ENCODE measurements at regions not wholly inside any gene's neighbourhood (a gene's known extent, or its start where the extent isn't known, plus 50 kb on each side); places are given as distances from the start of the nearest gene placed in this dataset.

DNA sequence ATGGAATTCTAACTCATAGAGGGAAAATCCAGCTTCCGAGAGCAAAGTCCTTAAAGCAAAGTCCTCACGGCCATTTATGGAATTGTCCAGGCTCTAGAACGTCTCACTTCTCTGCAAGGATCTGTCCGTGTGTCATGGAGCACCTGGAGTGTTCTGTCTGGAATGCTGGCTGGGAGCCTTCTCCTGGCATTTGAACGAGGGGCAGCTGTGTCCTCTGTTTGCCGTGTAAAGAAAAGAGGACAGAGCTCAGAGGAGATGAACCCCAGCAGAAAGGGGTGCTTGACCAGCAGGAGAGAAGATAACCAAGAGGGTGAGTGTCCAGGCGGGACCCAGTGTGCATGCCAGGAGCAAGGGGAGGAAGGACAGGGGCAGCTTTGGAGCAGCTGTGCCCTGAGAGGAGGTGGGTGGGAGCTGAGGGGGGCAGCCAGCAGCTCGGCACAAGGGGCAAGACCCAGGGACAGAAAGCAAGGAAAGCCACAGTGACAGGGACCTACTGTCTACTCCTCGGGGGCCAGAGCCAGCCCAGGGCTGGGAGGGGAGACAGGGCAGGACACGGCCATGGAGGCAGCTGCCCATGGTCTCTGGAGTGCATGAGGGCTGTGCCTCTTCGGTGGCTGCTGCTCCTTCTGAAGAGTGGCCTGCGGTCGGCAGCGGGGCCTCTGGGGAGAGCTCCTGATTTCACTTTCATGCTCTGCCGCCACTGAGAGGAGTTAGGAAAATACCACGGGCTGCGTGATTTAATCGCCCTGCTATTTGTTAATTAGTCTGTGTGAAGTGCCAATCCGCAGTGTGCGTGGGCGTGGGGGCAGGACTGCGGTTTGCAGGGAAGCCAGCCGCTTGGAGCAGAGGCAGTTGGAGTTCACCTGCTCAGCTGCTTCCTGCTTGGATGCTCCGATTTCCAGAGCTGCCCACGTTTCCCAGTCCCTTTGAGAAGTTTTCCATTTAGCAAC is 149.3 kb upstream of the SHH start:
- no peak for TF ChIP-seq CTCF (IDR thresholded peaks at IDR 0.05; ENCODE audit: insufficient read depth, low read length)
- TF ChIP-seq, protein P1, sequence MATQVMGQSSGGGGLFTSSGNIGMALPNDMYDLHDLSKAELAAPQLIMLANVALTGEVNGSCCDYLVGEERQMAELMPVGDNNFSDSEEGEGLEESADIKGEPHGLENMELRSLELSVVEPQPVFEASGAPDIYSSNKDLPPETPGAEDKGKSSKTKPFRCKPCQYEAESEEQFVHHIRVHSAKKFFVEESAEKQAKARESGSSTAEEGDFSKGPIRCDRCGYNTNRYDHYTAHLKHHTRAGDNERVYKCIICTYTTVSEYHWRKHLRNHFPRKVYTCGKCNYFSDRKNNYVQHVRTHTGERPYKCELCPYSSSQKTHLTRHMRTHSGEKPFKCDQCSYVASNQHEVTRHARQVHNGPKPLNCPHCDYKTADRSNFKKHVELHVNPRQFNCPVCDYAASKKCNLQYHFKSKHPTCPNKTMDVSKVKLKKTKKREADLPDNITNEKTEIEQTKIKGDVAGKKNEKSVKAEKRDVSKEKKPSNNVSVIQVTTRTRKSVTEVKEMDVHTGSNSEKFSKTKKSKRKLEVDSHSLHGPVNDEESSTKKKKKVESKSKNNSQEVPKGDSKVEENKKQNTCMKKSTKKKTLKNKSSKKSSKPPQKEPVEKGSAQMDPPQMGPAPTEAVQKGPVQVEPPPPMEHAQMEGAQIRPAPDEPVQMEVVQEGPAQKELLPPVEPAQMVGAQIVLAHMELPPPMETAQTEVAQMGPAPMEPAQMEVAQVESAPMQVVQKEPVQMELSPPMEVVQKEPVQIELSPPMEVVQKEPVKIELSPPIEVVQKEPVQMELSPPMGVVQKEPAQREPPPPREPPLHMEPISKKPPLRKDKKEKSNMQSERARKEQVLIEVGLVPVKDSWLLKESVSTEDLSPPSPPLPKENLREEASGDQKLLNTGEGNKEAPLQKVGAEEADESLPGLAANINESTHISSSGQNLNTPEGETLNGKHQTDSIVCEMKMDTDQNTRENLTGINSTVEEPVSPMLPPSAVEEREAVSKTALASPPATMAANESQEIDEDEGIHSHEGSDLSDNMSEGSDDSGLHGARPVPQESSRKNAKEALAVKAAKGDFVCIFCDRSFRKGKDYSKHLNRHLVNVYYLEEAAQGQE (IDR thresholded peaks at IDR 0.05; ENCODE audit: insufficient replicate concordance, low read depth): no peak
- no peak for TF ChIP-seq GABPA (IDR thresholded peaks at IDR 0.05; ENCODE audit: low read depth)
- TF ChIP-seq POLR2AphosphoS5 (IDR thresholded peaks at IDR 0.05; ENCODE audit: low read depth): no peak
- no peak for TF ChIP-seq SPI1 (IDR thresholded peaks at IDR 0.05; ENCODE audit: borderline replicate concordance, low read depth)
